ENCODE measurements at regions not wholly inside any gene's neighbourhood (a gene's known extent, or its start where the extent isn't known, plus 50 kb on each side); places are given as distances from the start of the nearest gene placed in this dataset.

DNA sequence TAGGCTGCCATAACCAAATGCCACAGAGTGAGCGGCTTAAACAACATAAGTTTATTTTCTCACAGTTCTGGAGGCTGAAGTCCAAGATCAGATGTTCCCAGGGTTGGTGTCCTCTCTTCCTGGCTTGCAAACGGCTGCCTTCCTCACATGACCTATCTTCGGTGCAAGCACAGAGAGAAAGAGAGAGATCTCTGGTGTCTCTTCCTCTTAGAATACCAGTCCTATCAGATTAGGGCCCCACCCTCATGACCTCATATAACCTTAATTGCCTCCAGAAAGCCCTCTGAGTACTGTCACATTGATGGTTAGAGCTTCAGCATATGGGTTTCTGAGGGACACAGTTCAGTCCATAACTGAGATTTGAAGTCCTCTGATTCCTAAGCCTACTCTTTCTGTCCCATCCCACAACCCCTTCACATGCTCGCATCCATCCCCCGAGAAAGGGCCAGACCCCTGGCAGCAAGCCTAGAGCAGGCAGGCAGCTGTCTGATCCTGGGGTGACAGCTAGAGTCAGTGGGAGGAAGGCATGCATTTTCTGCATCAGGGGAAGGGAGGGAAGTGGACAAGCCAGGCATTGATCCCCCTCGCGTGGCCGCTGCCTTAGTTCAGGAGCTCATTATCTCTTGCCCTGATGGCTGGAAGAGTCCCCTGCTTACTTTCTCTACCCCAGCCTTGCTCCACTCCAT lies 114.1 kb downstream of the FAR1 start:
- no peaks in the 10 kb centered on the region for H3K36me3 Mint-ChIP-seq
- H3K27me3 Mint-ChIP-seq (ENCODE audit: low read depth): peaks cover 5% of the 10 kb centered on the region
- ATAC-seq: no peak
- no peak for DNase-seq (ENCODE audit: low spot score)
- ChIA-PET CTCF (interaction anchor here (0.9 kb wide), 1 partner anchor 52 kb away, joined by 3 read pairs; no protein-coding TSS in a partner anchor), POLR2A (no interaction called here)
- no peak overlapping the region for H3K27ac Mint-ChIP-seq
- no peaks in the 10 kb centered on the region for H3K9me3 Mint-ChIP-seq
- H3K4me3 Mint-ChIP-seq: no peak overlapping the region
- H3K4me1 Mint-ChIP-seq: peaks cover 20% of the 10 kb centered on the region
- TF ChIP-seq ZNF416 (CRISPR knock-in tag; IDR thresholded peaks at IDR 0.05): no peak
- TF ChIP-seq MXD4 (CRISPR knock-in tag; IDR thresholded peaks at IDR 0.05; ENCODE audit: borderline replicate concordance): no peak
- TF ChIP-seq, protein P1, sequence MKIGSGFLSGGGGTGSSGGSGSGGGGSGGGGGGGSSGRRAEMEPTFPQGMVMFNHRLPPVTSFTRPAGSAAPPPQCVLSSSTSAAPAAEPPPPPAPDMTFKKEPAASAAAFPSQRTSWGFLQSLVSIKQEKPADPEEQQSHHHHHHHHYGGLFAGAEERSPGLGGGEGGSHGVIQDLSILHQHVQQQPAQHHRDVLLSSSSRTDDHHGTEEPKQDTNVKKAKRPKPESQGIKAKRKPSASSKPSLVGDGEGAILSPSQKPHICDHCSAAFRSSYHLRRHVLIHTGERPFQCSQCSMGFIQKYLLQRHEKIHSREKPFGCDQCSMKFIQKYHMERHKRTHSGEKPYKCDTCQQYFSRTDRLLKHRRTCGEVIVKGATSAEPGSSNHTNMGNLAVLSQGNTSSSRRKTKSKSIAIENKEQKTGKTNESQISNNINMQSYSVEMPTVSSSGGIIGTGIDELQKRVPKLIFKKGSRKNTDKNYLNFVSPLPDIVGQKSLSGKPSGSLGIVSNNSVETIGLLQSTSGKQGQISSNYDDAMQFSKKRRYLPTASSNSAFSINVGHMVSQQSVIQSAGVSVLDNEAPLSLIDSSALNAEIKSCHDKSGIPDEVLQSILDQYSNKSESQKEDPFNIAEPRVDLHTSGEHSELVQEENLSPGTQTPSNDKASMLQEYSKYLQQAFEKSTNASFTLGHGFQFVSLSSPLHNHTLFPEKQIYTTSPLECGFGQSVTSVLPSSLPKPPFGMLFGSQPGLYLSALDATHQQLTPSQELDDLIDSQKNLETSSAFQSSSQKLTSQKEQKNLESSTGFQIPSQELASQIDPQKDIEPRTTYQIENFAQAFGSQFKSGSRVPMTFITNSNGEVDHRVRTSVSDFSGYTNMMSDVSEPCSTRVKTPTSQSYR (CRISPR knock-in tag; IDR thresholded peaks at IDR 0.05): no peak
- no peak for TF ChIP-seq NR3C1 (CRISPR knock-in tag; conservative IDR thresholded peaks at IDR 0.05; ENCODE audit: low read depth)
- no peak for TF ChIP-seq FOXJ3 (CRISPR knock-in tag; IDR thresholded peaks at IDR 0.05; ENCODE audit: borderline replicate concordance)
- TF ChIP-seq, protein P2, sequence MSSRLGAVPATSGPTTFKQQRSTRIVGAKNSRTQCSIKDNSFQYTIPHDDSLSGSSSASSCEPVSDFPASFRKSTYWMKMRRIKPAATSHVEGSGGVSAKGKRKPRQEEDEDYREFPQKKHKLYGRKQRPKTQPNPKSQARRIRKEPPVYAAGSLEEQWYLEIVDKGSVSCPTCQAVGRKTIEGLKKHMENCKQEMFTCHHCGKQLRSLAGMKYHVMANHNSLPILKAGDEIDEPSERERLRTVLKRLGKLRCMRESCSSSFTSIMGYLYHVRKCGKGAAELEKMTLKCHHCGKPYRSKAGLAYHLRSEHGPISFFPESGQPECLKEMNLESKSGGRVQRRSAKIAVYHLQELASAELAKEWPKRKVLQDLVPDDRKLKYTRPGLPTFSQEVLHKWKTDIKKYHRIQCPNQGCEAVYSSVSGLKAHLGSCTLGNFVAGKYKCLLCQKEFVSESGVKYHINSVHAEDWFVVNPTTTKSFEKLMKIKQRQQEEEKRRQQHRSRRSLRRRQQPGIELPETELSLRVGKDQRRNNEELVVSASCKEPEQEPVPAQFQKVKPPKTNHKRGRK (CRISPR knock-in tag; IDR thresholded peaks at IDR 0.05; ENCODE audit: borderline replicate concordance): no peak
- TF ChIP-seq MLX (CRISPR knock-in tag; IDR thresholded peaks at IDR 0.05): no peak
- TF ChIP-seq NFE2L1 (CRISPR knock-in tag; IDR thresholded peaks at IDR 0.05): no peak
- TF ChIP-seq GABPB1 (CRISPR knock-in tag; IDR thresholded peaks at IDR 0.05): no peak
- TF ChIP-seq GTF2I (CRISPR knock-in tag; conservative IDR thresholded peaks at IDR 0.05): no peak
- TF ChIP-seq CREM (CRISPR knock-in tag; IDR thresholded peaks at IDR 0.05): no peak
- TF ChIP-seq, protein P3, sequence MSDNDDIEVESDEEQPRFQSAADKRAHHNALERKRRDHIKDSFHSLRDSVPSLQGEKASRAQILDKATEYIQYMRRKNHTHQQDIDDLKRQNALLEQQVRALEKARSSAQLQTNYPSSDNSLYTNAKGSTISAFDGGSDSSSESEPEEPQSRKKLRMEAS (CRISPR knock-in tag; IDR thresholded peaks at IDR 0.05): no peak
- TF ChIP-seq, protein P4, sequence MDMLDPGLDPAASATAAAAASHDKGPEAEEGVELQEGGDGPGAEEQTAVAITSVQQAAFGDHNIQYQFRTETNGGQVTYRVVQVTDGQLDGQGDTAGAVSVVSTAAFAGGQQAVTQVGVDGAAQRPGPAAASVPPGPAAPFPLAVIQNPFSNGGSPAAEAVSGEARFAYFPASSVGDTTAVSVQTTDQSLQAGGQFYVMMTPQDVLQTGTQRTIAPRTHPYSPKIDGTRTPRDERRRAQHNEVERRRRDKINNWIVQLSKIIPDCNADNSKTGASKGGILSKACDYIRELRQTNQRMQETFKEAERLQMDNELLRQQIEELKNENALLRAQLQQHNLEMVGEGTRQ (CRISPR knock-in tag; IDR thresholded peaks at IDR 0.05): no peak
- no peak for TF ChIP-seq CDX4 (CRISPR knock-in tag; IDR thresholded peaks at IDR 0.05; ENCODE audit: borderline replicate concordance)

- Mint-ChIP-seq H3K27ac (no peak overlapping the region), H3K36me3 (no peaks in the 10 kb centered on the region), H3K9me3 (no peaks in the 10 kb centered on the region), H3K4me1 (peaks cover 8% of the 10 kb centered on the region), H3K4me3 (no peak overlapping the region), H3K27me3 (ENCODE audit: low read depth) (peaks cover 5% of the 10 kb centered on the region)
- CTCF ChIA-PET: no interaction called here
- no peak for DNase-seq (ENCODE audit: low spot score)
- no peak for ATAC-seq
- TF ChIP-seq ZNF232 (CRISPR knock-in tag; IDR thresholded peaks at IDR 0.05): no peak
- POLR2A ChIA-PET: no interaction called here
Observed at GRCh38 chr11:13784441-13784840, 116.0 kb downstream of the FAR1 start.

DNA sequence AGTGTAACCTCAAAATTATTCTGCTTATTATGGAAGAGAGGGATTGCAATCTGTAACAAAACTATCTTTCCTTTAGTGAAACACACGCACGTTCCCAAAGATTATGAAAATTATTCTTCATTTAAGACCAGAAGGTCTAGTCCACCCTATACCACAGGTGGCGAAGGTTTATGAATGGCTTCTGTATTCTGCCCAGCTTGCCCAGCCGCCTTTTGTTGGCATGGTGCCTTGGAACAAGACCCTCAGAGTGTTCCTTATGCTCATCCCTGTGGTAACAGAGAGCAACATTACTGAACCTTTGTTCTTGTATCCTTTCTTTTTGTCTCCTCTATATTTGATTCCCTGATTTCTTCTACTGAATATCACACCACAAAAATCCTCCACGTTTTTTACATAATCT lies 116.4 kb downstream of the FAR1 start:
- ChIA-PET CTCF (no interaction called here), POLR2A (no interaction called here)
- ATAC-seq (no peak), DNase-seq (ENCODE audit: low spot score) (no peak)
- Mint-ChIP-seq H3K4me1 (peaks cover 11% of the 10 kb centered on the region), H3K4me3 (no peak overlapping the region), H3K36me3 (no peaks in the 10 kb centered on the region), H3K9me3 (peaks cover 3% of the 10 kb centered on the region; the same call in 1 of the 2 replicates), H3K27me3 (ENCODE audit: low read depth) (peaks cover 5% of the 10 kb centered on the region), H3K27ac (no peak overlapping the region)
- TF ChIP-seq, protein P3 (CRISPR knock-in tag; IDR thresholded peaks at IDR 0.05): no peak
- TF ChIP-seq TEAD1 (CRISPR knock-in tag; IDR thresholded peaks at IDR 0.05): no peak
- TF ChIP-seq, protein P5, sequence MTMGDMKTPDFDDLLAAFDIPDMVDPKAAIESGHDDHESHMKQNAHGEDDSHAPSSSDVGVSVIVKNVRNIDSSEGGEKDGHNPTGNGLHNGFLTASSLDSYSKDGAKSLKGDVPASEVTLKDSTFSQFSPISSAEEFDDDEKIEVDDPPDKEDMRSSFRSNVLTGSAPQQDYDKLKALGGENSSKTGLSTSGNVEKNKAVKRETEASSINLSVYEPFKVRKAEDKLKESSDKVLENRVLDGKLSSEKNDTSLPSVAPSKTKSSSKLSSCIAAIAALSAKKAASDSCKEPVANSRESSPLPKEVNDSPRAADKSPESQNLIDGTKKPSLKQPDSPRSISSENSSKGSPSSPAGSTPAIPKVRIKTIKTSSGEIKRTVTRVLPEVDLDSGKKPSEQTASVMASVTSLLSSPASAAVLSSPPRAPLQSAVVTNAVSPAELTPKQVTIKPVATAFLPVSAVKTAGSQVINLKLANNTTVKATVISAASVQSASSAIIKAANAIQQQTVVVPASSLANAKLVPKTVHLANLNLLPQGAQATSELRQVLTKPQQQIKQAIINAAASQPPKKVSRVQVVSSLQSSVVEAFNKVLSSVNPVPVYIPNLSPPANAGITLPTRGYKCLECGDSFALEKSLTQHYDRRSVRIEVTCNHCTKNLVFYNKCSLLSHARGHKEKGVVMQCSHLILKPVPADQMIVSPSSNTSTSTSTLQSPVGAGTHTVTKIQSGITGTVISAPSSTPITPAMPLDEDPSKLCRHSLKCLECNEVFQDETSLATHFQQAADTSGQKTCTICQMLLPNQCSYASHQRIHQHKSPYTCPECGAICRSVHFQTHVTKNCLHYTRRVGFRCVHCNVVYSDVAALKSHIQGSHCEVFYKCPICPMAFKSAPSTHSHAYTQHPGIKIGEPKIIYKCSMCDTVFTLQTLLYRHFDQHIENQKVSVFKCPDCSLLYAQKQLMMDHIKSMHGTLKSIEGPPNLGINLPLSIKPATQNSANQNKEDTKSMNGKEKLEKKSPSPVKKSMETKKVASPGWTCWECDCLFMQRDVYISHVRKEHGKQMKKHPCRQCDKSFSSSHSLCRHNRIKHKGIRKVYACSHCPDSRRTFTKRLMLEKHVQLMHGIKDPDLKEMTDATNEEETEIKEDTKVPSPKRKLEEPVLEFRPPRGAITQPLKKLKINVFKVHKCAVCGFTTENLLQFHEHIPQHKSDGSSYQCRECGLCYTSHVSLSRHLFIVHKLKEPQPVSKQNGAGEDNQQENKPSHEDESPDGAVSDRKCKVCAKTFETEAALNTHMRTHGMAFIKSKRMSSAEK (CRISPR knock-in tag; IDR thresholded peaks at IDR 0.05; ENCODE audit: borderline replicate concordance): no peak
- TF ChIP-seq, protein P6, sequence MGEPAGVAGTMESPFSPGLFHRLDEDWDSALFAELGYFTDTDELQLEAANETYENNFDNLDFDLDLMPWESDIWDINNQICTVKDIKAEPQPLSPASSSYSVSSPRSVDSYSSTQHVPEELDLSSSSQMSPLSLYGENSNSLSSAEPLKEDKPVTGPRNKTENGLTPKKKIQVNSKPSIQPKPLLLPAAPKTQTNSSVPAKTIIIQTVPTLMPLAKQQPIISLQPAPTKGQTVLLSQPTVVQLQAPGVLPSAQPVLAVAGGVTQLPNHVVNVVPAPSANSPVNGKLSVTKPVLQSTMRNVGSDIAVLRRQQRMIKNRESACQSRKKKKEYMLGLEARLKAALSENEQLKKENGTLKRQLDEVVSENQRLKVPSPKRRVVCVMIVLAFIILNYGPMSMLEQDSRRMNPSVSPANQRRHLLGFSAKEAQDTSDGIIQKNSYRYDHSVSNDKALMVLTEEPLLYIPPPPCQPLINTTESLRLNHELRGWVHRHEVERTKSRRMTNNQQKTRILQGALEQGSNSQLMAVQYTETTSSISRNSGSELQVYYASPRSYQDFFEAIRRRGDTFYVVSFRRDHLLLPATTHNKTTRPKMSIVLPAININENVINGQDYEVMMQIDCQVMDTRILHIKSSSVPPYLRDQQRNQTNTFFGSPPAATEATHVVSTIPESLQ (CRISPR knock-in tag; IDR thresholded peaks at IDR 0.05): no peak
